ENCODE measurements at regions not wholly inside any gene's neighbourhood (a gene's known extent, or its start where the extent isn't known, plus 50 kb on each side); places are given as distances from the start of the nearest gene placed in this dataset.
"Not testable (repeated sequence)": the region's sequence is repeated elsewhere in the genome, so short reads cannot be mapped to it uniquely, and the experiment has no call there.

- no peak for DNase-seq (ENCODE audit: low read depth)
- H3K4me3 ChIP-seq (replicated peaks; ENCODE audit: low read depth, low read length): no peak overlapping the region
- no peak for TF ChIP-seq CTCF (IDR thresholded peaks at IDR 0.05; ENCODE audit: low read length, missing control alignments)
These were observed 110.7 kb upstream of the ANO5 start for GRCh38 chr11:22082178-22082577.

GRCh38 chr11:22082788-22083187 lies 110.1 kb upstream of the ANO5 start:
- no peak overlapping the region for H3K4me3 ChIP-seq (replicated peaks; ENCODE audit: low read depth, low read length)
- TF ChIP-seq CTCF (IDR thresholded peaks at IDR 0.05; ENCODE audit: low read length, missing control alignments): no peak
- no peak for DNase-seq (ENCODE audit: low read depth)

GRCh38 chr11:22084056-22084455 lies 108.8 kb upstream of the ANO5 start:
- no peak for TF ChIP-seq CTCF (IDR thresholded peaks at IDR 0.05; ENCODE audit: low read length, missing control alignments)
- no peak overlapping the region for H3K4me3 ChIP-seq (replicated peaks; ENCODE audit: low read depth, low read length)
- no peak for DNase-seq (ENCODE audit: low read depth)

- TF ChIP-seq CTCF (IDR thresholded peaks at IDR 0.05; ENCODE audit: low read length, missing control alignments): no peak
- H3K4me3 ChIP-seq (replicated peaks; ENCODE audit: low read depth, low read length): no peak overlapping the region
- DNase-seq (ENCODE audit: low read depth): no peak
These were observed 108.3 kb upstream of the ANO5 start for GRCh38 chr11:22084564-22084963.

GRCh38 chr11:22089609-22090008 lies 103.3 kb upstream of the ANO5 start:
- no peak for TF ChIP-seq CTCF (IDR thresholded peaks at IDR 0.05; ENCODE audit: low read length, missing control alignments)
- no peak overlapping the region for H3K4me3 ChIP-seq (replicated peaks; ENCODE audit: low read depth, low read length)
- no peak for DNase-seq (ENCODE audit: low read depth)

GRCh38 chr11:22106566-22106965 lies 86.3 kb upstream of the ANO5 start:
- H3K4me3 ChIP-seq (replicated peaks; ENCODE audit: low read depth, low read length): no peak overlapping the region
- TF ChIP-seq CTCF (IDR thresholded peaks at IDR 0.05; ENCODE audit: low read length, missing control alignments): no peak
- DNase-seq (ENCODE audit: low read depth): no peak

GRCh38 chr11:22115470-22116029 lies 77.3 kb upstream of the ANO5 start:
- no peak overlapping the region for H3K4me3 ChIP-seq (replicated peaks; ENCODE audit: low read depth, low read length)
- DNase-seq (ENCODE audit: low read depth): no peak
- TF ChIP-seq CTCF (IDR thresholded peaks at IDR 0.05; ENCODE audit: low read length, missing control alignments): no peak

GRCh38 chr11:22127981-22128380 lies 64.9 kb upstream of the ANO5 start:
- DNase-seq (ENCODE audit: low read depth); H3K4me3 ChIP-seq (replicated peaks; ENCODE audit: low read depth, low read length): not testable (repeated sequence)
